HG03196 (cell line): ENCODE measurements at regions not wholly inside any gene's neighbourhood (a gene's known extent, or its start where the extent isn't known, plus 50 kb on each side); places are given as distances from the start of the nearest gene placed in this dataset.

ENCODE experiments used
- ATAC-seq: cut with Tn5 transposase; IDR thresholded peaks from one replicate; pipeline ENCODE4 v1.9.1; 2021; ENCODE audit not compliant: unreplicated experiment

GRCh38 chr11:42571131-42571877, 740.5 kb upstream of the API5 start:
- ATAC-seq: no peak

DNA sequence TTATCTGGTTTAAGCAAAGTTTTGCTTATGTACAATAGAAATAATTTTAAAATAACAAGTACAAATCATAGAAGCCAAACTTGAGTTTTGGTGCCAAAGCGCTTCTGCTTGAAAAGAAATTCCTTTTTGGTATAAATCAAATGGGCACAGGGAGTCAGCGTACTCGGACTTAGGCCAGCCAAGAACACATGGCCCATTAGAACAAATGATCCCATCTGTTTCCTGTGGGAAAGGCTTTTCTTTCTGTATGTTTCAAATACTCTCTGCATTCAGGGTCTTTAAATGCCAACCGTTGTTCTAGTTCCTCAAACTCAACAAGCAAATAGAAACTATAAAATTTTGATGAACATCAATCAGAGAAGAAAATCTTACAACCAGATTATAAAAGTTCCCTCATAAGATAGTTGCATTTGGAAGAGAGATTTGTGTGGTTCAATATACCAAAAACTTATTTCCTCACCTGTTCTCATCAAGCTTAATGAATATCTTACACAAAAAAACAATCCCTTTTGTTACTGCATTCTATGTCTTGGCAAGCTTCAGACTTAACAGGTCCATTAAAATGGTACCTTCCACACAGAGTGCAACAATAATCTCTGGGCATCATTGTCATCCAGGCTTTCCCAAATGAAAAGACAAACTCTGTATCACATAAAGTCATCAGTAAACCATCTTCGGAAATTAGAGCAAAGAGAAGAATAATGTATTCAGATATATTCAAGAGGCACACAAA, 739.8 kb upstream of the API5 start:
- ATAC-seq: no peak

DNA sequence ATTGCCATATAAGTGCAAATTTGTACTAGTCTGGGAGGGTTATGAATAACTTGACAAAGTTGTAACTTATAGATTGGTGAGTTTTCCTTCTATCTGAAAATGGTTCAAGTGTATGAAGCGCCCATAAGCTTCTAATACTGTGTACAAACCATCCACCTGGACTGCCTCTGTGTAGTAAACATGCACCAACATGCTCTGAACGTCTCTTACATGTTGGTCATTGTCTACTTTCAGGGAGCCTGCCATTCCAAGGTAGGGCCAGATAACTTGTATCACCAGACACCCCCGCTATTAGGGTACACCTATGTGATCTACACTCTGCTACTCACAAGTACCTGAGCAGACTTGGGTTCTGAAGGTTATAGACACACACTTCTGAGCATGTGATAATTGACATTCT, 735.5 kb upstream of the API5 start:
- no peak for ATAC-seq

DNA sequence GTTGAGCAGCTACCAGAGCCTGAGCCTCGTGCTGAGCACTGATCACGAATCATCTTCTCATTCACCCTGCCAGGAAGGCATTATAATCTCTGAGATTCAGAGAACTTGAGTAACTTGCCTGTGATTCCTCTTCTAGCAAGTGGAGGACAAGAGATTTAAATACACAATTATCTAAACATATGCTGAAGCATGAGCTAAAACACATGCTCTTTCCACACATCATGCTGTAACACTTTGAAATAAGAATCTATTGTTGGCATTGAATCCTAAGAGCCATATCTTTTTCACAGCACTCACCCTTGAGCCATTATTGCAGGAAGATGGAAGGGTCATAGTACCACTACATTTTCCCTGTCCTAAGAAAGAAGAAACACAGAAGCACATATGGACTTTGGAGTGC, 722.5 kb upstream of the API5 start:
- no peak for ATAC-seq

DNA sequence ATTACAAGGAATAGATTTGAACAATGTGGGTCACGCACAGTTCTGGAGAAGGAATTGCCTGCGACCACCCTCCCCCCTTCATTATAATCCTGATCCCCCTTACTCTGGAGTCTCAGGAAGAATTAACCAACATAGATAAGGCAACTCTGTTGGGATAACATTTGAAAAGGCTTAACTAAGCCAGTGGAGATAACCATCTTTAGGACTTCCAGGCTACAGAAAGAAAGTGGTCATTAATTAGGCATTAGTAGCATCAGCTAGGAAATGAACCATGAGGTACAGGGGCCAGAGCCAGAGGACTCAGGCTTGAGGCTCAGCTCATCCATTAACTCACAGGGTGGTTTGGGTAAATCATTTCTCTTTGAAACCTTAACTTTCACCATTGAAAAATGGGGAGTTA, 720.0 kb upstream of the API5 start:
- no peak for ATAC-seq

- ATAC-seq: no peak
These were observed 718.4 kb upstream of the API5 start for GRCh38 chr11:42593441-42593840.

- no peak for ATAC-seq
These were observed 715.9 kb upstream of the API5 start for GRCh38 chr11:42595876-42596275.

- no peak for ATAC-seq
These were observed 715.1 kb upstream of the API5 start for GRCh38 chr11:42596576-42597145.

- ATAC-seq: no peak
These were observed 713.5 kb upstream of the API5 start for GRCh38 chr11:42598341-42598740.

DNA sequence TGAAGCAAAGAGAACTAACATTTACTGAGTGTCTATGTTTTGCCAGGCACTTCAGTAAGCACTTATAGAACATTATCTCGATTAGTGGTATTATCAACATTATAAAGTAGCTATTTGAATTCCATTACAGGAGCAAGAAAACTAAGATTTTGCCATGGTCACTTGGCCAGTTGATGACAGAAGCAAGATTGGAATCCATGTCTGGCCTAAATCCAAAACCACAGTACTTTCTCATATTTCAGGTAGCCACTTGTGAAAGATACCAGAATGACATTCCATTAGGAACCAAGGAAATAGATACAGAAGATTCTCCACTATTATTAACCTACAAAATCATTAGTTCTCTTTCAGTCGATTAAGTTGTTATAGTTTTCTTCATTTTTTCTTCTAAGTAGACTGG, 691.0 kb upstream of the API5 start:
- no peak for ATAC-seq

- ATAC-seq: no peak
These were observed 685.8 kb upstream of the API5 start for GRCh38 chr11:42625757-42626665.

DNA sequence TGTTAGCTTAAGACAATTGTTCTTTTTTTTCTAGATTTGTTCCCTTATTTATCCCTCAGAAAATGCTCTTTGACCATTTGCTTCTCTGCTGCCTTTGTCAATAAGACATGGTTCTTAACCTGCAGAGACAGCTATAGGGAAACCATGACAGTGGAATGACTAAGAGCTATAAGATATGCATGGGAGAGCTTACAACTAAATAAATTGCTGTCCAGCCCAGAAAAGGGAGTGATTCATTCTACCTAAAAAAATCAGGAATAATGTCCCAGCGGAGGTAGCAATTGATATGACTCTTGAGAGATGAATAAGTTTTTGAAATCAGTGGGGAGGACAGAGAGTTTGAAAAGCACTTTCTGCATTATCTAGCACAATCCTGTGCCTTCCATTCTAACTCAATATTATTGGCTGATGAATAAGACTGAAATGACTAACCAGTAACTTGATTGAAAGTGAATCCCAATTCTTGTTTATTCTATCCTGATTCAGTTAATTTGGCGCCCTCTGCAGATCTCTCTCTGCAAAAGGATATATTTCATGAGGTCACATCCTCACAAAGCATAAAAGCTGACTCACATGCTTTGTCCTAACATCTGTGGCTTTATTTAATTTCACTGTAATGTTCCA, 680.5 kb upstream of the API5 start:
- ATAC-seq: no peak

DNA sequence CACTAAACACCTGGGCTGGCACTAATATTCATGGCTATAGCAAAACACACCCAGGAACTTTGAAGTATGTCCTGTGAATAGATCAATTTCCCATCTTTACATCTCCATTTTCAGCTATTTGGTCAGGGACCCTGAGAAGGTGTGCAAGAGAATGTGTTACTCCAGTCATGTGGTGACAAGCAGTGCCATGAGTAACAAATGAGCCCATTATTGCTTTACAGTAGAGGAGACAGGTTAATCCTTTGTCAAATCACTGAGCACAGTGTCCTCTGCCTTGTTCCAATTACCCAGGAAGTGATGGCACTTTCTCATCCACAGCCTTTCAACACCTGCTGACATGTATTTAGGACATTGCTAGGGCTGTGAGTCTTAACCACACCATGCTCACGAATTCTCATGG, 664.8 kb upstream of the API5 start:
- no peak for ATAC-seq

- no peak for ATAC-seq
These were observed 663.8 kb upstream of the API5 start for GRCh38 chr11:42647993-42648392.

DNA sequence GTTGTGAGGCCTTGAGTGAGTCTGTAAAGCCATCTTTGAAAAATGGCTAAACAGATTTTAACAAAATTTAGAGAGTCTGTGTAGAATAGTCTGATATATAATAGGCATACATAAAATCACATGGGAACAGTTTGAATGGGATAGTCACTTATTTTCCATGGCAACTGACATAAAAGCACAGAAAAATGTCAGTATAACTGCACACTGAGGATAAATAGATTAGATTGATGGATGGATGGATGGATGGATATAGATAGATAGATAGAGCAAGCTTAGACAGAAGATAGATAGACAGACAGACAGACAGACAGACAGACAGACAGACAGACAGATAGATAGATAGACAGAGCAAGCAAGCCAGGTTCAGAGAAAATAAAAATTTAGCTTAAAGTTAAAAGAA, 660.2 kb upstream of the API5 start:
- ATAC-seq: no peak

DNA sequence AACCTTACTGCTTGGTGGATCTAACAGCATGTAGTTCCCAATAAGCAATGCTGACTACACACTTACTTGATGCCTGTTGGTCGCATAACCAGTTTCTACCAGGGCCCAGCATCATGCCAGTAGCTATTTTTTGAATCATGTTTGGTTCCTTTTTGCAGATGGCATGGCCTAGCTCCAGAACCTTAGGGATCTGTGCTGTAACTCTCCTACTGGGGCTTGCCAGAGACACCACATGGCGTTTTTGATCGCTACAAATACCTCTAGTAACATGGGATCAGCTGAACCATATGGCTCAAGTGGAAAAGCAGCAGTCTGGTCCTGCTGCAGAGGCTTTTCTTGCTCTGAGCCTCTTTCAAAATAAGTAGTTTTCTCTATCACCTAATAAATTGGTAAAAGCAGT, 654.6 kb upstream of the API5 start:
- no peak for ATAC-seq

- no peak for ATAC-seq
These were observed 649.9 kb upstream of the API5 start for GRCh38 chr11:42661942-42662341.

- no peak for ATAC-seq
These were observed 642.4 kb upstream of the API5 start for GRCh38 chr11:42669248-42669976.

DNA sequence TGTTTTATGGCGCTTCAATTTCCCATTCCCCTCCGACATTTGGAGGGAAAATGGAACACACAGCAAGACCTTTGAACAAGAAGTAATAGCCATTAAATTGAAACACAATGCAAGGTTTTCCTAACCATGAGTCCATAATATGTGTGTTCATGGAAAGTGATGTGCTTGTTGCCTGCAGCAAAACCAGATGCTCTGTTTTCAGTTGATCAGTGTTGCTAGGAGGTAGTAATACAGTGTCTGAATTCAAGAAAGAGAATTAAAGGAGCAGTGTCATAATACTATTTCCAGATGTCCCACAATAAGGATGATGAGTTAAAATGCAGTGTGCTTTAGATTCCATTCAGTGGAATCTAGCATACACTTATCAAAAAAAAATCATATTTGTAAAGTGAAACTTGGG, 637.4 kb upstream of the API5 start:
- no peak for ATAC-seq

- no peak for ATAC-seq
These were observed 604.3 kb upstream of the API5 start for GRCh38 chr11:42707541-42707940.
